Keratinocyte (primary cell): ENCODE measurements at regions not wholly inside any gene's neighbourhood (a gene's known extent, or its start where the extent isn't known, plus 50 kb on each side); places are given as distances from the start of the nearest gene placed in this dataset.

ENCODE experiments used
- DNase-seq: peaks from one replicate; pipeline ENCODE4 v3.0.0-alpha.2; 2011; ENCODE audit warnings: low read depth, missing footprints, low spot score
- FAIRE-seq: peaks from 2 replicates; lab custom pipeline; 2011; peaks lifted over from hg19 to GRCh38; lab: Jason Lieb, UNC
- H2AFZ ChIP-seq: 2 replicates; pipeline ENCODE4 v1.6.0; 2012; ENCODE audit warnings: low read length, control low read depth, inconsistent platforms; ENCODE audit not compliant: control insufficient read depth
- H3K27ac ChIP-seq: 2 replicates; pipeline ENCODE4 v1.5.1; 2011; ENCODE audit warnings: low read length; ENCODE audit not compliant: control insufficient read depth, insufficient read depth
- H3K27me3 ChIP-seq: 3 replicates; pipeline ENCODE4 v1.6.0; 2011; ENCODE audit warnings: low read length; ENCODE audit not compliant: control insufficient read depth, insufficient read depth; ENCODE audit errors: extremely low read depth
- H3K36me3 ChIP-seq, 2 experiments: 2 replicates in 1 of 2; 3 replicates in 1 of 2; pipeline ENCODE4 v1.5.1; 2011; ENCODE audit warnings: low read length in 2 of 2, mild to moderate bottlenecking in 1 of 2; ENCODE audit not compliant: control insufficient read depth in 2 of 2, insufficient read depth in 2 of 2; ENCODE audit errors: extremely low read depth in 1 of 2
- H3K4me1 ChIP-seq: 3 replicates; pipeline ENCODE4 v1.5.1; 2011; ENCODE audit warnings: low read length; ENCODE audit not compliant: control insufficient read depth, insufficient read depth; ENCODE audit errors: extremely low read depth
- H3K4me2 ChIP-seq: 3 replicates; pipeline ENCODE4 v1.6.0; 2011; ENCODE audit warnings: low read depth, low read length; ENCODE audit not compliant: control insufficient read depth, insufficient read depth; ENCODE audit errors: extremely low read depth
- H3K4me3 ChIP-seq, 3 experiments: fragments of 200-600 bp in 1 of 3; sonication (generic) in 1 of 3; 2 replicates in 2 of 3; 3 replicates in 1 of 3; pipeline ENCODE4 v1.5.1; 2011 to 2016; ENCODE audit warnings: low read length in 3 of 3, mild to moderate bottlenecking in 3 of 3, control low read depth in 2 of 3, inconsistent platforms in 1 of 3, low read depth in 1 of 3, mixed read lengths in 1 of 3, mixed run types in 1 of 3, moderate library complexity in 1 of 3; ENCODE audit not compliant: control insufficient read depth in 2 of 3, insufficient read depth in 2 of 3; ENCODE audit errors: extremely low read depth in 1 of 3
- H3K79me2 ChIP-seq: 2 replicates; pipeline ENCODE4 v1.6.0; 2012; ENCODE audit warnings: low read length; ENCODE audit not compliant: control insufficient read depth, insufficient read depth
- H3K9ac ChIP-seq: 3 replicates; pipeline ENCODE4 v1.6.0; 2011; ENCODE audit warnings: low read length; ENCODE audit not compliant: control insufficient read depth, insufficient read depth; ENCODE audit errors: extremely low read depth
- H3K9me1 ChIP-seq: 3 replicates; pipeline ENCODE4 v1.6.0; 2011; ENCODE audit warnings: low read length; ENCODE audit not compliant: control insufficient read depth, insufficient read depth; ENCODE audit errors: extremely low read depth
- H3K9me3 ChIP-seq: 2 replicates; pipeline ENCODE4 v1.5.1; 2012; ENCODE audit warnings: low read depth, low read length; ENCODE audit not compliant: control insufficient read depth
- H4K20me1 ChIP-seq: 3 replicates; pipeline ENCODE4 v1.6.0; 2011; ENCODE audit warnings: low read length; ENCODE audit not compliant: control insufficient read depth, insufficient read depth; ENCODE audit errors: extremely low read depth
- EZH2 ChIP-seq: IDR thresholded peaks from one replicate; pipeline ENCODE4 v1.6.1; 2012; ENCODE audit warnings: inconsistent platforms, mild to moderate bottlenecking, low read length, moderate library complexity
- dilution Hi-C: fragments of 300-500 bp; cut with MboI; formaldehyde crosslinking; loops from one replicate; pipeline ENCODE4 v1.7.0; 2020; ENCODE audit warnings: low sequenced_read_pairs; ENCODE audit not compliant: extremely low pct_ligation_motif_present
- TF ChIP-seq, protein P1 (sequence below), 3 experiments: IDR thresholded peaks in 1 of 3; conservative IDR thresholded peaks in 1 of 3; optimal IDR thresholded peaks in 1 of 3; 2 replicates in 2 of 3; 3 replicates in 1 of 3; pipeline versions ENCODE3 to v1.5.1; 2011; ENCODE audit warnings: low read length in 3 of 3, mild to moderate bottlenecking in 3 of 3, moderate library complexity in 2 of 3, control low read depth in 1 of 3, inconsistent platforms in 1 of 3; ENCODE audit not compliant: insufficient read depth in 2 of 3; ENCODE audit errors: extremely low read depth in 1 of 3

DNA sequence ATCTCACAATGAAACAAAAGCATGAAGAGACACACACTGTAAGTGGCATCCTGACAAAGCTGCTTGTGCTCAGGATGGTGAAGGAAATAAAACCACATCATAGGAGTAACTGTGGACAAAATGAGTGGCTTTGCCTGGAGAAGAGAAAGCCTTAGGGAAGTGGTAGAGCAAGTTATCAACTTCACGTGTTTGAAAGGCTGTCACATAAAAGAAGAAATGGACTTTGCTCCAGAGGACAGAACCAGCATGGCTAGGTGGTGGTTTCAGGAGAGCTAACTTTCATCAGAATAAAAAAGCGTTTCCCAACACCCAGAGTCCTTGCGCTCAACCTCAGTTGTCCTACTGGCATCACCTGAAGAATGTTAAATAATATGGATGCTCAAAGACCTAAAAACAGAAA lies 139.9 kb downstream of the SETD4 start:
- no peaks in the 10 kb centered on the region for H4K20me1 ChIP-seq
- H3K27me3 ChIP-seq, result peaks cover 3% of the 10 kb centered on the region
- no peaks in the 10 kb centered on the region for H3K9me1 ChIP-seq
- TF ChIP-seq, protein P1, sequence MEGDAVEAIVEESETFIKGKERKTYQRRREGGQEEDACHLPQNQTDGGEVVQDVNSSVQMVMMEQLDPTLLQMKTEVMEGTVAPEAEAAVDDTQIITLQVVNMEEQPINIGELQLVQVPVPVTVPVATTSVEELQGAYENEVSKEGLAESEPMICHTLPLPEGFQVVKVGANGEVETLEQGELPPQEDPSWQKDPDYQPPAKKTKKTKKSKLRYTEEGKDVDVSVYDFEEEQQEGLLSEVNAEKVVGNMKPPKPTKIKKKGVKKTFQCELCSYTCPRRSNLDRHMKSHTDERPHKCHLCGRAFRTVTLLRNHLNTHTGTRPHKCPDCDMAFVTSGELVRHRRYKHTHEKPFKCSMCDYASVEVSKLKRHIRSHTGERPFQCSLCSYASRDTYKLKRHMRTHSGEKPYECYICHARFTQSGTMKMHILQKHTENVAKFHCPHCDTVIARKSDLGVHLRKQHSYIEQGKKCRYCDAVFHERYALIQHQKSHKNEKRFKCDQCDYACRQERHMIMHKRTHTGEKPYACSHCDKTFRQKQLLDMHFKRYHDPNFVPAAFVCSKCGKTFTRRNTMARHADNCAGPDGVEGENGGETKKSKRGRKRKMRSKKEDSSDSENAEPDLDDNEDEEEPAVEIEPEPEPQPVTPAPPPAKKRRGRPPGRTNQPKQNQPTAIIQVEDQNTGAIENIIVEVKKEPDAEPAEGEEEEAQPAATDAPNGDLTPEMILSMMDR (optimal IDR thresholded peaks at IDR 0.05 in 1 of 3, IDR thresholded peaks at IDR 0.05 in 1 of 3, conservative IDR thresholded peaks at IDR 0.05 in 1 of 3; ENCODE audit: extremely low read depth in 1 of 3, insufficient read depth in 2 of 3, low read length in 3 of 3), result no peak
- DNase-seq, result no peak
- no peak overlapping the region for H3K4me3 ChIP-seq
- no peaks in the 10 kb centered on the region for H3K36me3 ChIP-seq
- no peak for FAIRE-seq
- dilution Hi-C loops, result no loop called here
- H3K9ac ChIP-seq, result no peak overlapping the region
- H3K79me2 ChIP-seq, result no peaks in the 10 kb centered on the region
- no peak overlapping the region for H3K27ac ChIP-seq
- H3K4me1 ChIP-seq, result peaks cover 8% of the 10 kb centered on the region
- no peaks in the 10 kb centered on the region for H3K9me3 ChIP-seq
- H3K4me2 ChIP-seq, result no peak overlapping the region
- no peak overlapping the region for H2AFZ ChIP-seq

DNA sequence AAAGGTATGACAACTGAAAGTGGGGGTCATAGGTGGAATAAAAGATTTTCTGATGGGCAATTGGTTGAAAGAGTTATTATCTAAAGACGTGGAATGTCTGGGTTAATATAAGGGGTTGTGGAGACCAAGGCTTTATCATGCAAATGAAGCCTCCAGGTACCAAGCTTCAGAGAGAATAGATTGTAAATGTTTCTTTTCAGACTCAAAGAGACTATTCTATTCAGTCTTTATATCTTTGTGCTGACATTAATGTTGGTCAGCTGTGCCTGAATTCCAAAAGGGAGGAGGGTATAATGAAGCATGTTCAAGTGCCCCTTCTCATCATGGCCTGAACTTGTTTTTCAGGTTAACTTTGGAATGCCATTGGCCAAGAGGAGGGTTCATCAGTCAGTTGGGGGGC lies 145.3 kb downstream of the SETD4 start:
- no peak for FAIRE-seq
- H3K4me2 ChIP-seq, result no peak overlapping the region
- dilution Hi-C loops, result no loop called here

More for the DNA sequence above, 145.3 kb downstream of the SETD4 start:
- H3K4me3 ChIP-seq, result no peak overlapping the region
- H3K4me1 ChIP-seq, result no peaks in the 10 kb centered on the region
- H3K9ac ChIP-seq, result no peak overlapping the region
- no peak for TF ChIP-seq EZH2
- TF ChIP-seq, protein P1 (optimal IDR thresholded peaks at IDR 0.05 in 1 of 3, IDR thresholded peaks at IDR 0.05 in 1 of 3, conservative IDR thresholded peaks at IDR 0.05 in 1 of 3; ENCODE audit: extremely low read depth in 1 of 3, insufficient read depth in 2 of 3, low read length in 3 of 3), result no peak
- no peaks in the 10 kb centered on the region for H3K36me3 ChIP-seq
- DNase-seq, result no peak
- no peak overlapping the region for H2AFZ ChIP-seq
- H3K27ac ChIP-seq, result no peak overlapping the region
- H3K9me3 ChIP-seq, result no peaks in the 10 kb centered on the region
- H3K79me2 ChIP-seq, result no peaks in the 10 kb centered on the region
- no peaks in the 10 kb centered on the region for H4K20me1 ChIP-seq
- no peaks in the 10 kb centered on the region for H3K9me1 ChIP-seq
- peaks cover 3% of the 10 kb centered on the region for H3K27me3 ChIP-seq
